ENCODE measurements at regions not wholly inside any gene's neighbourhood (a gene's known extent, or its start where the extent isn't known, plus 50 kb on each side); places are given as distances from the start of the nearest gene placed in this dataset.
"Not testable (repeated sequence)": the region's sequence is repeated elsewhere in the genome, so short reads cannot be mapped to it uniquely, and the experiment has no call there.

DNA sequence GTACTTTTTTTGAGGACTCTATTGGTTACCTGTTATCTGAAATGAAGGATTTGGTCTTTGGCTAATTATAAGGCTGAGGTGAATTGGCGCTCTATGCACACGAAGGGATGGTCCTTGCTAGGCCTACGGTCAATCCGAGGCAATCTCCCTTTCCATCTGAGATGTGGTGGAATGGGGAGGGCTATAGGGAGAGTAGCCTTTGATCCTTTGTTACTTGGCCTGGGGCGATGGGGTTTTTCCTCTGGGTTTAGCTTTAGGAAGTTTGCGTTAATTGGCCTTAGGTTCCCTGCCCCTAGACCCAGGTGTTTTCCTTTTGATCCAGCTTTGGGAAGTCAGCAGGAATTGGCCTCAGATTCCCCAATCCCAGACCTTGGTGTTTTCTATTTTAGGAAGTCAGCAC lies 102.1 kb upstream of the C9orf72 start:
- DNase-seq = no peak

DNA sequence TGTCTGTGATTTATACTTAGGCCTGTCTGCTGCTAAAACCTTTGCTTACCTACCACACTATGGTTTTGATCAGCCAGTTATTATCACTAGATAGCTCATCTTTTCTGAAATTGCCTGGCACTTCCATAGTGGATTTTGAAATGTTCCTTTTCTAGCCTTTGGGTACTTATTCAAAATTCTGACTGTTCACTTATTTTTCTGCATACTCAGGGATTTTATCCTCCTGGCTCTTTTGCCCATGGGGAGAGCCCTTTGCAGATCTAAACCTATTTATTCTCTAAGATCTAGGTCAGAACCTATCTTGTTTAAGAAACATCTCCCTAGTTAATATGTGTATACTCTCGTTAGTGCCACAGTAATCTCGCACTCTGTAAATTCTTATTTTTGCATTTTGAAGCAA lies 103.5 kb upstream of the C9orf72 start:
- no peak for DNase-seq

DNA sequence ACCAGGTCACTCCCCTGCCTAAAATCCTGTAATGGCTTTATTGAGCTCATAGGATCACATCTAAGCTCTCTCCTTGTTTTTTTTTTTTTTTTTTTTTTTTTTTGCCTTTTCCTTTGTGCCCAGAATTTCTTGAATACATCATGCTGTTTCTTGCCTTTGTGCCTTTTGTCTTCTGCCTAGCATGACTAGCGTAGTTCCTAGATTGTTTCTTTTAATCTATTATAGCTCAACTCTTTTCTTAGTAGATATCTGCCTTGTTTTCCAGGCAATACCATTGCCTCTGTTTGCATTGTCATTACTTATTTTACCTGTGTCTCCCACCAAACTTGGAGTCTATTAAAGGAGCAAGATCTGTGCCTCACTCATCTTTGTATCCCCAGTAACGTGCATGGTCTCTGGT lies 106.1 kb upstream of the C9orf72 start:
- no peak for DNase-seq

DNA sequence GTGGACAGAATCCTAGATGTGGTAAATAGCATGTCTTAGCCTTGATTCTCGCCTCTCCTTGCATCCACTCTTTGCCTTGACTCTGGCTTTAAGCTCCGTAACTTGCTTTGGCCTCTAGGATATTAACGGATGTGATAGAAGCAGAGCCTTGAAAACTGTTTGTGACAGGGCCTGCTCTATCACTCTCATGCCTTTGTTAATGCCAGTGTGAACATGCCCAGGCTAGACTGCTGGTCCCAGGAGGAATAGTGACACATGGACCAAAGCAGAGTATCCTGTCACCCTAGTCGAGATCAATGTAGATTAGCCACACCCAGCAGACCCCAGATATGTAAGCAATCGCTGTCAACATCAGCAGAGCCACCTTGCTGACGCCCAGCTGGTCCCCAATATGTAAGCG lies 109.9 kb upstream of the C9orf72 start:
- DNase-seq = no peak

DNA sequence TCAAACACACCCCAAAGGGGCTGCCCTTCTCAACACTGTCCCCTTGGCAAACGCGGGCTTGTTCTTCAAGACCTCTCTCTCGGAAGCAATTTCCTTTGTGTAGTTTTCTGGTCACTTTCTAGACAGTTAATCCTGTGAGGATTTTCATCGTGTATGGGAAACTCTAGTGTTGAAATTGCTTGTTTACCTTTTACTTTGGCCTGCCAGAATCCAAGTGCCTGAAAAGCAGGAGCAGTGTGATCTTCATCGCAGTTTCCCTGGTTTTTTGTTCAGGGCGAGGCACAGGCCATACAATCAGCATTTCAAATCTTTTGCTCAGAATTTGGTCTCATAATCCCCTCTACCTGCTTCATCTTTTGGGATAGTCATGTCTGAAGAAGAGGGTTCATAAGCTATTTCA lies 115.7 kb upstream of the C9orf72 start:
- no peak for DNase-seq

DNA sequence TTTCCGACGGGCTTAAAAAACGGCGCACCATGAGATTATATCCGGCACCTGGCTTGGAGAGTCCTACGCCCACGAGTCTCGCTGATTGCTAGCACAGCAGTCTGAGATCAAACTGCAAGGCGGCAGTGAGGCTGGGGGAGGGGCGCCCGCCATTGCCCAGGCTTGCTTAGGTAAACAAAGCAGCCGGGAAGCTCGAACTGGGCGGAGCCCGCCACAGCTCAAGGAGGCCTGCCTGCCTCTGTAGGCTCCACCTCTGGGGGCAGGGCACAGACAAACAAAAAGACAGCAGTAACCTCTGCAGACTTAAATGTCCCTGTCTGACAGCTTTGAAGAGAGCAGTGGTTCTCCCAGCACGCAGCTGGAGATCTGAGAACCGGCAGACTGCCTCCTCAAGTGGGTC lies 117.5 kb upstream of the C9orf72 start:
- not testable (repeated sequence) for DNase-seq

DNA sequence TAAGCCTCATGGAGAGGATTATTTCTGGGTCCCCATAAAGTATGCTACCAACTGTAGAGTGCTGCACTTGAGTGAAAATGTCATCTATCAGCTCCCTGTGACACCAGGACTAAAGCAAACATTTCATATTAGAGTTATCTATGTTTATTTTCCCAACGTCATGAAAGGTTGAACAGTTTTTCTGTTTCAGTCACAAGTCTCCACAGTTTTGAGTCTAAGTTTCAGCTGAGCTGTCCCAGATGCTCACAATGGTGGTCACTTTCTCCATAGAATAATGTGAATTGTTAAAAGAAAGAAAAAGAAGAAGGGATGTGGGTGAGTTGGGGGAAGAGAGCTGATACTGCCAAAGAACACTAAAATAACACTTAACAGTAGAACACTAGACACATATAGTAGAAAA lies 126.3 kb upstream of the C9orf72 start:
- DNase-seq = no peak

DNA sequence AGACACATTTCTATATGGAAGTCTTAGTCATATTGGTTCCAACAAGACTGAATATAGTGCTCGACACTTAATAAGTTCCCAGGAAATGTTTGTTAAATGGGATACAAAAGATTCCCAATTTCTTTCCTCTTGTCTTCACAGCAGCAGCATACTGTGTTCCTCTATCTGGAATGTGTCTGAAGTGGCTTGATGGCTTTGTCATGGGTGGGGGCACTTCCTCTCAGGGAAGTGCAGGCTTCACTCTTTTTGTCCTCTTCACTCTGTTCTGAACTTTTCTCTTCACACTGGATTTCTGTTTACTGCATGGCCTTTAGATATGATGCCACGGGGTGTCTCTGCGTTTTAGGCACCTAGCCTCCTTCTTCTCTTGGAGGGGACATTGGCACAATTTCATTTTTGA lies 127.7 kb upstream of the C9orf72 start:
- no peak for DNase-seq

DNA sequence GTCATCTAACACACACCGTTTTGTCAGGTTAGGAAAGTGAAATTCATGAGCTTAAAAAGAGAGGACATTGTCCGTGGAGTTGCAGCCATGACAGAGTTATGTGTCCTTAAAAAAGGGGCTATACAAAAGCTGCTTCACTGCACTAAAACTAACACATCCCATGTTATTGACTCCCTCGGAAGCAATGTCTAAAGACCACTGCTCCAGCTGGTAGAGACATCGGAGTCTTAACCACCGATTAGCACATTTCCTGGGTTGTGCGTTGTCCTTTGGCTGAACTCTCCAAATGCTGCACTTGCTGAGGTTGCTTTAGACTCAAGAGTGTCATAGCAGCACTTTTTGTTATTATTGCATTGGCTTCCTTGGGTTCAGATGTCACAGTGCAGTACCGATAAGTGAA lies 128.3 kb upstream of the C9orf72 start:
- no peak for DNase-seq

DNA sequence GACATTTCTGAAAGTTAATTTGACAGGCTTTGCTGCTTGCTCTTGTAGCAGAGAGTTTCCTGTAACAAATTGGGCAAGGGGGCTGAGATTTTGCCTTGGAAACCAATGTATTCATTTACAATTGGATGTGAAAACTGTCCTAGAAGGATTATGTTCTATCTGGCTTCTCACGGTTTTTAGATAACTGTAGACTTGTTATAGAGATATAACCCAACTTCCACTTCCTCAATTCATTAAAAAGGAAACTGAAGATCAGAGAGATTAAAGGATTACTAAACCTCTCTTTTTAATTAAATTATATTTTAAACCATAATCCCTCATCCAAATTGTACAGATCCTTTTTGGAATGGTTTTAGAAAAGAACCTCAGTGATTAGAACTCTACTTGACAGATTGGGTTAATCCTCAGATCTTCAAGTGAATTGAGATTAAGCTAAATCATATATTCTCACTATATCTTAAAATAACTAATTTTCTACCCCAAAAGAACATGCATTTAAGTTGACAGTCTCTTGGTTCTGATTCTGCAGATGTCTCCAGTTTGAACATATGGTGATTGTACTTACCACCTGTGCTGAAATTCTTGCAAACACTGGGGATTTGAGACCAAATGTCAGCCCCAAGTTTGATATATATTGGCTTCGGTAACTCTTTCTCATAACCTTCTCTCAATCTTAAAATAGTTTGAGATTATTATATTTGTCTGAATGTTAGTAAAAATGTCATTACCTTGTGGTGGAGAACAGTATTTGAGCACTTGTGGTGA lies 130.1 kb upstream of the C9orf72 start:
- DNase-seq = no peak

DNA sequence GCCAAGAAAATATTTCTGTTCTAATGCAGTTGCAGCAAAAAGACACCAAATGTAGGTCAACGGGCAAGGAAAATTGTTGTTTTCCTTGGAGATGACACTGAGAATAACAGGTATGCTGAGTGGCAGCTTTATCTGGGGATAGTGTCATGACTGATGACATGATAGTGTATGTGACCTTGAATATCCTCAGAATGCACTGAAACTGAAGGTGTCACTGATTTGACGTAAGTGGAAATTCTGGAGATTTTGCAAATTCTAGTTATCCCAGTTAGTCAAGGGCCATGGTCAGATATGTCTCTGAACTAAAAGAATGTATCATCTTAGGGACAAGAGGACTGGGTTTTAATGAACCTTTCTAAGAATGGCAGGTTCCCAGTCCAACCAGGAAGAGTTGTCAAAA lies 138.0 kb upstream of the C9orf72 start:
- no peak for DNase-seq

DNA sequence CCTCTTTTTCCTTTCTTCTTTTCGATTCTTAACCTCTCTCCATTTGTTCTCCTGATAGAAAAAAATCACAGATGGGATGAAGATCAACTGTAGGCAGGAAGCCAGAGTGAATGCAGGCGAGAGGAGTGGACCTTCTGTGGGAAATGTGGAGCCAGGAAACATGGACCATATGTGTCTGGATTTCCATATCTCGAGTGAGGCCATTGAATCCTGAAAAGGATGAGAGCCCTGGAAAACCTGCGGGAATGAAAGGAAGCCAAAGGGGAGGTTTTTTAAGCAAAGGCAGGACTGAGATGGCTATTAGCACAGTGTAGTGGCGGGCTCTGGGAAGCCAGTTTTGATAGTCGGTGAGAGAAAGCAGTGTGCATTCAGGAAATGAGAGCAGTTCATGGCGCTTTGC lies 139.5 kb upstream of the C9orf72 start:
- DNase-seq = no peak

DNA sequence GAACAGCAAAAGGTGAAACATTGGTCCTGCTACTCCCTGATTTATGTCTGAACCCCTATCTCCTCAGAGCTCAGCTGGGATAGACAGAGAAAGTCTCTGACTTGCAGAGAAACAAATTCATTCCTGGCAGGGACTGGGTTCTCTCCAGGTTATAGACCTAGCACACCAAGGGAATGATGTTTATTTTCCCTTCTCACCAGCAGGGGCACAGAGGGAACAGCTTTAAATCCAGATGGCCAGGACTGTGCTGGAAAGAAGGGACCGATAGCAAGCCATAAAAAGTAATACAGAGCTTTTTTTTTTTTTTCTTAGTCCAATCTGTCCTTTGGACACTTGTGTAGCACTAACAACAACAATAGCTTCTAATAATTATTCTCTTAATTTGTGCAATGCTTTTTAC lies 141.1 kb upstream of the C9orf72 start:
- DNase-seq = peak; percentile 14

DNA sequence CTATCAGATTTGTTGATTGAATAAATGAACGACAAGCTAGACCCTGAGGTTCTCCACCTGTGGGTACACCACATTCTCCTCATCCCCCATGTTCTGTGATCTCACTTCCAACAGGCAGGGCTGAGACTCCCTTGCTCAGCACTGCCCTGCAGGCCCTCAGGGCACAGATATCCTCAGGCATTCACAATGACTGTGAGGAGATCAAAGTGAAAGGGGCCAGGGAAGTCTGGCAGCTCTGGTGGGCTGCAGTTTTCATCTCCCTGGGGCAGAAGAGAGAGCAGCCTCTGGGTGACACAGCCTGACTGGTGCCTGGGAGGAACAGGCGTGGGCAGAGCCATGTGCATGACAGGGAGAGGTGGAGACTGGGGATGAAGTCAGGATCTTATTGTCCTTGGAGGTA lies 142.4 kb upstream of the C9orf72 start:
- DNase-seq = no peak

DNA sequence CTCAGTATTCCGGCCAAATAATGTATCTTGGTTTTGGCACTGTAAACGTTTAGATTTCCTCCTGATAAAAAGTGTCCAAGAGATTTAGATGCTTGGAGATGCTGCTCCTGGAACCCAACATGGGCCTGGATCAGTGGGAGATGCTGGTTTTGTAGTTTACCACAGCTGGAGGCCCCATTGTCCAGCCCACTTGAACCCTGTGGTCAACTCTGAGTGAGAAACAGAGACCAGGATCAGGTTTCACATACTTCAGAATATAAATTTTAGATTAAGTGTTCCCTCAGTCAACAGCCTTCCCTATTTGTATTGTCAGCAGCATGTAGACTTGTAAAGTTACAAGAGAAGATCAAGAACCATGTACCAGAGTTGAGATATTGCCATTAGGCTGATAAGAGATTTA lies 144.7 kb upstream of the C9orf72 start:
- no peak for DNase-seq

DNA sequence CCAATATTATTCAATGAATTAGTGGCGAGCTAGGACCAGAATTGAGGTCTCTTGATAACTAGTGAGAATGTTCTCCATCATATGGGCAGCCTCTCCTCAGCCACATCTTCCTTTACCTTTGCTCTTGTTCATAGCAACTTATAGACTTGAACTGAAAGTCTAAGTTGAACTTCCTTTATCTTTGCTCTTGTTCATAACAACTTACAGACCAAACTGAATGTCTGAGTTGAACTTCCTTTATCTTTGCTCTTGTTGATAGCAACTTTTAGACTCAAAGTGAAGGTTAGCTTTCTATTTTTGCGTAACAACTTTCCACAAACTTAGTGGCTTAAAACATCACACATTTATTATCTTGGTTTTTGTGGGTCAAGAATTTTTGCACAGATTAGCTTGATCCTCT lies 146.4 kb upstream of the C9orf72 start:
- DNase-seq = no peak

DNA sequence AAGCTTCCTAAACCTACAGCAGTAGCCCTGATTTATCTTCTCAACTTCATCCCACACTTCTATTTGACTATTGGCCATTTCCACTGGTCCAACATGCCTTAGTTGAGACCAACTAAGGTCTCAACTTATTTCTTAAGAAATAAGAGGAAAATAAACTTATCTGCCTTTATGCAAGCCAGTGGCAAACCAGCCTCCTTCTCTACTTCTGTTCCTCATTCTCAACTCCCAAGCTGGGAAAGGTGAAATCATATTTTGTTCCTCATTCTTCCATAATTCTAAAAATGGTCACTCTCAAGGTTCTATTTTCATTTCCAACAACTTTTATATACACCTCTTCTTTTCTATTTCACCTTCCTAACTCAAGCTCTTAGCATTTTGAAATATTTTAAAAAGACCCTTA lies 149.6 kb upstream of the C9orf72 start:
- DNase-seq = no peak

DNA sequence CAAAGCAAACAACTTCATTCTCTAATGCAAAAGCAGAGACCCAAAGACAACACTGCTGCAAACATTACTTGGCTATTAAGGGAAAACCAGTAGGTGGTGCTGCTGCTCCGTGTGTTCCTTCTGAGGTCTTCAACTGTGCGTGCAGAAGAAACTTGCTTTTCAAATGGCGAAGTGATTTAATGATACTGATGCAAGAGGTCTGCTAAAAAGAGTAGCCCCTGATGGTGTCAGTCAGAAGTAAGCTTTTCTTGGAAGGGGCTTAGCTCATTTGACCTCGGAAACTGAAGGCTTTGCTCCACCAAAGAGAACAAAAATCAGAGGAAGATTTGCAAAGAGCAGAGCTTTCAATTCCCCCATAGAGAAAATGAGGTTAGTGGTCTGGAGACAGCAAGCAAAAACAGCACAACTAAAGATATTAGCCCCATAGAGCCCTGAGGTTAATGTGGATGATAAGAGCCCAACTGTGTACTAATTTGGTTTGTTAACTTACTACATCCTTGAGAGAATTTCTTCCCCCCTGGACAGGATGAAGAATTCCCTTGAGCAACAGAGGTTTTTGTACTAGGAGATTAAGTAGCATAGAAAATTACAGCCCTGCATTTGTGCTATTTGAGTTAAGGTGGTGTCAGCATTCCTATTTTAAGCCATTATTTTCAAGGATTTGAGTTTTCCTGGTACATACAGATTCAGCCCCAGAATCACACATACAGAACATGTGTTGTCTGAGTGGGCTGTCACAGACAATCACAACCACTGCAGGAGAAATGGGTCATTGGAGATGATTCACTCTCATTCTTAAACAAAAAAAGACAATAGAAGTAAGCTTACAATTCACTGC lies 153.2 kb upstream of the C9orf72 start:
- DNase-seq = peak; percentile 43

DNA sequence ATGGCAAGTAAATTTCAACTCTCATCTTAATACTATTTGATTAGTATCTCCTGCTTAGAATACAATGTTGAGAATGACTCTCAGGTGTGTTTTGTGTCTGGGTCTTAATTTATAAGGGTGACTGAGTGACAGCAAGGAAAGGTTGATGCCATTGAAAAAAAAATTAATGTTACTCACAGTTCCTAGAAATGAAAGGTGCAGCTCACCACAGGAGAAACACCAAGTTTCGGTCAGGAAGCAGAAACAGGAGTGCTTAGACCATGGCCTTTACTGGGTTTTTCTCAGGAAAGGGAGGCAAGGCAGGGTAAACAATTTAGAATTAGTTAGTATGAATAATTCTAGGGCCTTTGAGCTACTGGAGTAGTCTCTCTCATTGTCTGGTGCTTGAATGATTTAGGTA lies 159.2 kb upstream of the C9orf72 start:
- no peak for DNase-seq

DNA sequence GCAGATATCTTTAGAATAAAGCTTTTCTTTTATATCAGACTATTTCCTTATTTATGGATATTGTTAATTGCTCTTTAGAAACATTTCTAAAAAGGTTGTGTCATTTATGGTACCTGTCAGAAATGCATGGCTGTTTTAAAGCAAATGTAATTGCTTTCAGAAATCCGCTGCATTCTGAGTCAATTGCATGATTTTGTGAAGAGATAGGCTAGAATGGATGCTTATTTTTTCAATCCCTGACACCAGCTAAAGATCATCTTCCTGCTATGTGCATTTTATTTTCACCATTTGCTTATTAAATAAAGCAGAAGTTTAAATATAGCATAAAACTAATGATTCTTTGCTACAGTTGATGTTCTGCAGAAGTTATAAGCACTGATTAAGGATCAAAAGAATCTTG lies 170.2 kb upstream of the C9orf72 start:
- no peak for DNase-seq

DNA sequence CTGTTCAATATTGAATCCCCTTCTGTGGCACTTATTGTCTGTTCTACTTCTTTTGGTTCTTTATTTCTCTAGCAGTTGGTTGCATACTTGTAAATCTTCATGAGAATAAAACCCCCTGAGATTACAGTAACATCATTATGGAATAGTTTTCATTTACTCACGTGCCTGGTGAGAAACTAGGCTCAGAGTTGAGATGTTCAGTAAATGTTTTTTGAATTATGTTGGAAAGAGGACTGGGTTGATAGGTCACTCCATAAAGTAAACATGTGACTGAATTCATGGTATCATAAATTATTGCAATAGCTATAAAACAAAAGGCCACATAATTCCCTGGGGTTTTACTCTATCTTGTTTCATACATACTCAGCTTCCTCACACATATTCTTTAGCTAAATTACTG lies 174.2 kb upstream of the C9orf72 start:
- DNase-seq = no peak

DNA sequence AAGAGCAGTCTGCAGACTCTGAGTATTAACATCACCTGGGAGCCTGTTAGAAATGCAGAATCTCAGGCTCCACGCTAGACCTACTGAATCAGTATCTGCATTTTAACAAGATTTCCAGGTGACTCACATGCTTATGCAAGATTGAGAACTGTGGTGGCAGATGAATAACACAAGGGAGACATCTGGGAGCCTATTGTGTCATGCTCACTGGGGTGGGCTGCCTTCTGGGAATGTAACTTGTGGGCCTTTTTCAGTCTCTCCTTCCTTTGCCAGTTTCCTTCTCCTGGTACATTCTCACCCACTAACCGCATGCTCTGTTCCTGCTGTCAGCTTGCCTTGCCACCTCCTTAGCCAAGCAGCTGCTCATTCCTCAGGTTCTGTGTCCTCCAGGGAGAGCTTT lies 176.6 kb upstream of the C9orf72 start:
- no peak for DNase-seq

DNA sequence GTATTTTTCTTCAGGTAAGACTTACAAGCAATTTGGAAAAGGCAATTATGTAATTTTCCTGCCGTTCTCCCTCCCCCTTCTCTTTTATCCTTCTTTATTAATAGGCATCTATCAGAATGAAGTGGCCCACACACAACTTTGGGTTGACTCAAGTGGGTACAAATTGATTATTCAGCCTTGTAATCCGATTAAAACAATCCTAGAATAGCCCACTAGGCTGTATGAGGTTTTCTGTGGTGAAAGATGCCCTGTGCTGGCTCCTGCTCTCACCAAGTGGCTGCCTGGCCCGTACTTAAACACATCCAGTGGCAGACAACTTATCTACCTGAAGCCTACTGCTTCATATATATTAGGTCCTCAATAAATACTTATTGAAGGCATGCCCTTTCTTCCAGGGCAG lies 177.3 kb upstream of the C9orf72 start:
- no peak for DNase-seq

DNA sequence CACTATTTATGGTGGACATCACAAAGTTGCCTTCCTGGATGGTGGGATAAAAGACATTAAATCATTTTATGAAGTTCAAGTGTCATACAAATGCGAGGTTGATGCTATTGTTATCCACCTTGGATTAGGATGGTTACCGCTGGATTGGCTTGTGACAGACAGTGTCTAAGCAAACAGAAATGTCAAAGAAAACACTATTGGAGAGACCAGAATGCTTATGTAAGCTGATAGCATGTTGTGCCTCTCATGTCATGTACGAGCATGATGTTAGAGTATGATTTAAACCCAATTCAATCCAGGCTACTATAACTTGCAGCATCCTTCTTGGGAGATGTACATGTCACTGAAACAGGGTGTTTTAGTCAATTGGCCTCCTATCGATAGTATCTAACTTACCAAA lies 178.8 kb upstream of the C9orf72 start:
- no peak for DNase-seq

DNA sequence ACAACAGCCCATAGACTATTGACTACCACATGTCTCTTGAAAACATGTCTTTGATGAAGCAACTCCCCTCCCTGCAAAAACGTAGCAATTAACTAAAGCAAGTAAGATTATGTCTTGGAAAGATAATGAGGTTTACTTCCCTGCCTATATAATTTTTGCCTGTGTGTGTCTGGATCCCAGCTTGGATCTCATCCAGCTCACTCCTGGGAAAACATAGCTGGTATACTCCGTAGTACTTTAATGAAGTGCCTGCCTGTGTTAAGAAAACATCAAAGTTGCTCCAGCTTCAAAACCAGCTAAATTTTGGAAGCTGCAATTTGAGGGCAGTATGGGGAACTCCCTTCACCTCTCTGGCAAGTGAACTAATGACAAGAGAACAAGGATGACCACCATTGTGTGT lies 182.6 kb upstream of the C9orf72 start:
- DNase-seq = no peak
